Inferior parietal cortex (tissue), 1 donor: ENCODE measurements at regions not wholly inside any gene's neighbourhood (a gene's known extent, or its start where the extent isn't known, plus 50 kb on each side); places are given as distances from the start of the nearest gene placed in this dataset.
"Not testable (repeated sequence)": the region's sequence is repeated elsewhere in the genome, so short reads cannot be mapped to it uniquely, and the experiment has no call there.

Experiments used
- DNase-seq: peaks from one replicate; pipeline ENCODE4 v3.0.0-alpha.2; 2016; ENCODE audit errors: extremely low spot score

- no peak for DNase-seq
Measured at GRCh38 chr18:45342166-45342565, 273.1 kb upstream of the SLC14A2 start.

GRCh38 chr18:45342653-45343052, 272.6 kb upstream of the SLC14A2 start:
- DNase-seq: no peak

- DNase-seq: no peak
Measured at GRCh38 chr18:45343365-45343764, 271.9 kb upstream of the SLC14A2 start.

GRCh38 chr18:45344680-45345079, 270.6 kb upstream of the SLC14A2 start:
- DNase-seq: not testable (repeated sequence)

- no peak for DNase-seq
Measured at GRCh38 chr18:45349019-45349418, 266.3 kb upstream of the SLC14A2 start.

GRCh38 chr18:45349467-45349866, 265.8 kb upstream of the SLC14A2 start:
- DNase-seq: no peak

GRCh38 chr18:45350404-45351156, 264.7 kb upstream of the SLC14A2 start:
- no peak for DNase-seq

GRCh38 chr18:45352874-45353273, 262.4 kb upstream of the SLC14A2 start:
- DNase-seq: no peak

GRCh38 chr18:45353530-45353929, 261.7 kb upstream of the SLC14A2 start:
- DNase-seq: no peak

- no peak for DNase-seq
Measured at GRCh38 chr18:45355944-45356520, 259.2 kb upstream of the SLC14A2 start.

GRCh38 chr18:45357686-45358470, 257.4 kb upstream of the SLC14A2 start:
- no peak for DNase-seq

GRCh38 chr18:45359275-45360009, 255.8 kb upstream of the SLC14A2 start:
- no peak for DNase-seq

GRCh38 chr18:45361125-45361851, 254.0 kb upstream of the SLC14A2 start:
- no peak for DNase-seq

GRCh38 chr18:45363196-45363595, 252.1 kb upstream of the SLC14A2 start:
- DNase-seq: no peak

GRCh38 chr18:45365835-45366234, 249.4 kb upstream of the SLC14A2 start:
- DNase-seq: no peak

- no peak for DNase-seq
Measured at GRCh38 chr18:45370255-45371010, 244.8 kb upstream of the SLC14A2 start.

- no peak for DNase-seq
Measured at GRCh38 chr18:45373286-45373880, 241.9 kb upstream of the SLC14A2 start.

- DNase-seq: no peak
Measured at GRCh38 chr18:45374236-45374635, 241.0 kb upstream of the SLC14A2 start.

GRCh38 chr18:45374878-45375630, 240.2 kb upstream of the SLC14A2 start:
- DNase-seq: no peak

- DNase-seq: no peak
Measured at GRCh38 chr18:45376193-45376592, 239.1 kb upstream of the SLC14A2 start.
